ENCODE measurements at regions not wholly inside any gene's neighbourhood (a gene's known extent, or its start where the extent isn't known, plus 50 kb on each side); places are given as distances from the start of the nearest gene placed in this dataset.

- TF ChIP-seq CTCF (IDR thresholded peaks at IDR 0.05; ENCODE audit: insufficient read depth, low read length, poor library complexity, severe bottlenecking) (no peak), EZH2phosphoT487 (conservative IDR thresholded peaks at IDR 0.05; ENCODE audit: low read length) (no peak)
Measured at GRCh38 chr9:78573205-78573604, 276.3 kb downstream of the PSAT1 start.
